Fibroblast of the conjunctiva (primary cell): ENCODE measurements at regions not wholly inside any gene's neighbourhood (a gene's known extent, or its start where the extent isn't known, plus 50 kb on each side); places are given as distances from the start of the nearest gene placed in this dataset.

Experiments
- DNase-seq: peaks from one replicate; pipeline ENCODE4 v3.0.0-alpha.2; 2010; ENCODE audit warnings: low read depth

- DNase-seq = no peak
Measured at GRCh38 chr2:100627330-100628300, 64.8 kb downstream of the PDCL3 start.

- DNase-seq = no peak
Measured at GRCh38 chr2:100628506-100628905, 65.7 kb downstream of the PDCL3 start.

GRCh38 chr2:100629309-100629708 lies 66.5 kb downstream of the PDCL3 start:
- DNase-seq = no peak

- no peak for DNase-seq
Measured at GRCh38 chr2:100630473-100630977, 67.7 kb downstream of the PDCL3 start.

GRCh38 chr2:100632037-100632436 lies 69.2 kb downstream of the PDCL3 start:
- DNase-seq = no peak

- DNase-seq = no peak
Measured at GRCh38 chr2:100632759-100633158, 70.0 kb downstream of the PDCL3 start.

GRCh38 chr2:100639588-100640390 lies 77.0 kb downstream of the PDCL3 start:
- no peak for DNase-seq

GRCh38 chr2:100640431-100641124 lies 77.8 kb downstream of the PDCL3 start:
- DNase-seq = no peak

GRCh38 chr2:100641125-100641435 lies 78.3 kb downstream of the PDCL3 start:
- DNase-seq = no peak

- no peak for DNase-seq
Measured at GRCh38 chr2:100642425-100642824, 79.6 kb downstream of the PDCL3 start.

GRCh38 chr2:100643467-100643866 lies 80.7 kb downstream of the PDCL3 start:
- DNase-seq = no peak

GRCh38 chr2:100643906-100644501 lies 81.2 kb downstream of the PDCL3 start:
- no peak for DNase-seq

GRCh38 chr2:100645695-100646429 lies 83.1 kb downstream of the PDCL3 start:
- DNase-seq = no peak

- no peak for DNase-seq
Measured at GRCh38 chr2:100647709-100648108, 84.9 kb downstream of the PDCL3 start.

- no peak for DNase-seq
Measured at GRCh38 chr2:100650151-100650550, 87.4 kb downstream of the PDCL3 start.

GRCh38 chr2:100653449-100654035 lies 90.7 kb downstream of the PDCL3 start:
- DNase-seq = no peak

- DNase-seq = no peak
Measured at GRCh38 chr2:100654611-100655010, 91.8 kb downstream of the PDCL3 start.

- no peak for DNase-seq
Measured at GRCh38 chr2:100655446-100655845, 92.7 kb downstream of the PDCL3 start.

- DNase-seq = no peak
Measured at GRCh38 chr2:100655936-100656534, 93.2 kb downstream of the PDCL3 start.

- no peak for DNase-seq
Measured at GRCh38 chr2:100658017-100658416, 95.2 kb downstream of the PDCL3 start.
